ENCODE measurements at regions not wholly inside any gene's neighbourhood (a gene's known extent, or its start where the extent isn't known, plus 50 kb on each side); places are given as distances from the start of the nearest gene placed in this dataset.

DNA sequence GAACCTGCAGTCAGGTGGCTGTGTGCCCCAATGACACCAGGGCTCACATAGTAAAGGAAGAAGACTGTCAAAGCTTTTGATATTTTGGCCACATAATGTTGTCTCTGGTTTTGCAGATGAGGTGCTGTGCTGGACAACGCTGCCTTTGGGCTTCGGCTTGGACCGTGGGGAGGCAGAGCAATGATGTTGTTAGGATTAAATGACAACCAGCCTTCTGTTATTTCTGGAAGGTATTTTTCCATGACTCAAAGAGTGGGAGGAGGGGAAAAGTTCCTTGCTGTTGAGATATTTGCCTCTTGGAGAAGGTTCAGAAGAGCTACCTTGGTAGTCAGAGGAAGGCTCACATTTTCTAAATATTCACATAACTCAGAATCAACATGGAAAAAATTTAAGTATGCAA lies 187.3 kb upstream of the GALNT2 start:
- TF ChIP-seq CTCF (IDR thresholded peaks at IDR 0.05; ENCODE audit: low read depth, low read length, missing control alignments): no peak
- H3K4me3 ChIP-seq (ENCODE audit: low read depth, low read length): no peak overlapping the region
- in situ Hi-C loops (cut with HindIII; ENCODE audit: low sequenced_read_pairs): loop anchor here (10.0 kb wide), 1 partner anchor 65 kb away; no protein-coding TSS in a partner anchor
- DNase-seq (ENCODE audit: low read depth): no peak

- no peak for TF ChIP-seq CTCF (IDR thresholded peaks at IDR 0.05; ENCODE audit: low read depth, low read length, missing control alignments)
- in situ Hi-C loops (cut with HindIII; ENCODE audit: low sequenced_read_pairs): loop anchor here (10.0 kb wide), 1 partner anchor 64 kb away; no protein-coding TSS in a partner anchor
- H3K4me3 ChIP-seq (ENCODE audit: low read depth, low read length): no peak overlapping the region
Observed at GRCh38 chr1:229880271-229881170, 186.5 kb upstream of the GALNT2 start.

GRCh38 chr1:229882621-229883020 lies 184.4 kb upstream of the GALNT2 start:
- DNase-seq (ENCODE audit: low read depth): no peak
- in situ Hi-C loops (cut with HindIII; ENCODE audit: low sequenced_read_pairs): loop anchor here (10.0 kb wide), 1 partner anchor 62 kb away; no protein-coding TSS in a partner anchor
- TF ChIP-seq CTCF (IDR thresholded peaks at IDR 0.05; ENCODE audit: low read depth, low read length, missing control alignments): no peak
- H3K4me3 ChIP-seq (ENCODE audit: low read depth, low read length): no peak overlapping the region

More at GRCh38 chr1:229880271-229881170, 186.5 kb upstream of the GALNT2 start:
- no peak for DNase-seq (ENCODE audit: low read depth)

- in situ Hi-C loops (cut with HindIII; ENCODE audit: low sequenced_read_pairs): loop anchor here (10.0 kb wide), 1 partner anchor 61 kb away; no protein-coding TSS in a partner anchor
Observed at GRCh38 chr1:229883504-229884200, 183.4 kb upstream of the GALNT2 start.

GRCh38 chr1:229884765-229885164 lies 182.3 kb upstream of the GALNT2 start:
- DNase-seq (ENCODE audit: low read depth): no peak
- TF ChIP-seq CTCF (IDR thresholded peaks at IDR 0.05; ENCODE audit: low read depth, low read length, missing control alignments): no peak
- H3K4me3 ChIP-seq (ENCODE audit: low read depth, low read length): no peak overlapping the region
- in situ Hi-C loops (cut with HindIII; ENCODE audit: low sequenced_read_pairs): loop anchor here (10.0 kb wide), 1 partner anchor 60 kb away; no protein-coding TSS in a partner anchor

More at GRCh38 chr1:229883504-229884200, 183.4 kb upstream of the GALNT2 start:
- DNase-seq (ENCODE audit: low read depth): no peak
- TF ChIP-seq CTCF (IDR thresholded peaks at IDR 0.05; ENCODE audit: low read depth, low read length, missing control alignments): no peak
- no peak overlapping the region for H3K4me3 ChIP-seq (ENCODE audit: low read depth, low read length)
